Esophagus squamous epithelium (tissue), 5 donors: ENCODE measurements at regions not wholly inside any gene's neighbourhood (a gene's known extent, or its start where the extent isn't known, plus 50 kb on each side); places are given as distances from the start of the nearest gene placed in this dataset.

Experiments used
- DNase-seq: peaks from one replicate; lab custom pipeline; 2025; lab: John Stamatoyannopoulos, UW
- H3K27ac ChIP-seq, 4 donors: fragments of 200-600 bp; sonication (generic); one replicate each; pipeline ENCODE4 v1.5.1; 2016 to 2019; ENCODE audit warnings: mild to moderate bottlenecking in 1 of 4
- H3K27me3 ChIP-seq, 4 donors: fragments of 200-600 bp; sonication (generic); 1 replicate in 3 of 4; 2 replicates in 1 of 4; pipeline versions ENCODE4 v1.5.1 to v1.6.0; 2017 to 2021; ENCODE audit warnings: antibody characterized with exemption in 1 of 4
- H3K36me3 ChIP-seq, 3 donors: fragments of 200-600 bp; sonication (generic); one replicate each; pipeline ENCODE4 v1.5.1; 2016 to 2019
- H3K4me1 ChIP-seq, 3 donors: fragments of 200-600 bp; sonication (generic); one replicate each; pipeline ENCODE4 v1.5.1; 2017 to 2019
- H3K4me3 ChIP-seq, 4 donors: fragments of 200-600 bp; sonication (generic); 1 replicate in 3 of 4; 2 replicates in 1 of 4; pipeline ENCODE4 v1.5.1; 2016 to 2019; ENCODE audit warnings: mild to moderate bottlenecking in 2 of 4, moderate library complexity in 1 of 4
- H3K9me3 ChIP-seq, 3 donors: fragments of 200-600 bp; sonication (generic); one replicate each; pipeline ENCODE4 v1.5.1; 2016 to 2019
- POLR2A ChIP-seq, 4 donors: fragments of 450-650 bp; IDR thresholded peaks; one replicate each; pipeline ENCODE4 v1.6.1; 2017; ENCODE audit warnings: antibody characterized with exemption in 4 of 4, mild to moderate bottlenecking in 4 of 4, moderate library complexity in 3 of 4
- WGBS, 2 donors: methylation state at CpG; one replicate each; pipeline ENCODE4 v1.1.5; 2018; 5-methylcytosine and 5-hydroxymethylcytosine counted together
- intact Hi-C: fragments of 100-400 bp; cut with DNase I; formaldehyde crosslinking; loops from one replicate; pipeline ENCODE4 v1.15.0; 2022
- TF ChIP-seq, protein P1 (sequence below), 6 experiments: fragments of 450-650 bp in 4 of 6; fragments of 200-600 bp in 2 of 6; sonication (generic) in 2 of 6; IDR thresholded peaks; one replicate each; pipeline ENCODE4 v1.5.1; 2016 to 2019; ENCODE audit warnings: antibody characterized with exemption in 6 of 6, mild to moderate bottlenecking in 4 of 6, moderate library complexity in 4 of 6
- donor health status: DM: yes; HTN: yes; CAD: no.

GRCh38 chr3:10678796-10679376, 137.1 kb upstream of the SLC6A11 start:
- Histone ChIP-seq H3K27ac (no peak overlapping the region), H3K27me3 (peaks cover 0 to 25% (median 0%) of the 10 kb centered on the region in 4 donors), H3K36me3 (no peaks in the 10 kb centered on the region), H3K9me3 (no peaks in the 10 kb centered on the region), H3K4me1 (no peaks in the 10 kb centered on the region), H3K4me3 (no peak overlapping the region)
- no peak for DNase-seq
- WGBS, 2 donors, result 44 to 59% methylated on average over 2 of the region's 2 CpGs
- intact Hi-C loops, result no loop called here
- TF ChIP-seq, protein P1, sequence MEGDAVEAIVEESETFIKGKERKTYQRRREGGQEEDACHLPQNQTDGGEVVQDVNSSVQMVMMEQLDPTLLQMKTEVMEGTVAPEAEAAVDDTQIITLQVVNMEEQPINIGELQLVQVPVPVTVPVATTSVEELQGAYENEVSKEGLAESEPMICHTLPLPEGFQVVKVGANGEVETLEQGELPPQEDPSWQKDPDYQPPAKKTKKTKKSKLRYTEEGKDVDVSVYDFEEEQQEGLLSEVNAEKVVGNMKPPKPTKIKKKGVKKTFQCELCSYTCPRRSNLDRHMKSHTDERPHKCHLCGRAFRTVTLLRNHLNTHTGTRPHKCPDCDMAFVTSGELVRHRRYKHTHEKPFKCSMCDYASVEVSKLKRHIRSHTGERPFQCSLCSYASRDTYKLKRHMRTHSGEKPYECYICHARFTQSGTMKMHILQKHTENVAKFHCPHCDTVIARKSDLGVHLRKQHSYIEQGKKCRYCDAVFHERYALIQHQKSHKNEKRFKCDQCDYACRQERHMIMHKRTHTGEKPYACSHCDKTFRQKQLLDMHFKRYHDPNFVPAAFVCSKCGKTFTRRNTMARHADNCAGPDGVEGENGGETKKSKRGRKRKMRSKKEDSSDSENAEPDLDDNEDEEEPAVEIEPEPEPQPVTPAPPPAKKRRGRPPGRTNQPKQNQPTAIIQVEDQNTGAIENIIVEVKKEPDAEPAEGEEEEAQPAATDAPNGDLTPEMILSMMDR (IDR thresholded peaks at IDR 0.05), result no peak
- TF ChIP-seq POLR2A (IDR thresholded peaks at IDR 0.05), result no peak

- intact Hi-C loops, result no loop called here
- TF ChIP-seq, protein P1 (IDR thresholded peaks at IDR 0.05), result no peak
- TF ChIP-seq POLR2A (IDR thresholded peaks at IDR 0.05), result no peak
- Histone ChIP-seq H3K27me3 (peaks cover 0 to 37% (median 0%) of the 10 kb centered on the region in 4 donors), H3K27ac (no peak overlapping the region), H3K9me3 (no peaks in the 10 kb centered on the region), H3K4me3 (no peak overlapping the region), H3K36me3 (no peaks in the 10 kb centered on the region), H3K4me1 (no peaks in the 10 kb centered on the region)
- no peak for DNase-seq
- 87 to 91% methylated on average over 3 to 6 of the region's 7 CpGs for WGBS, 2 donors
Measured at GRCh38 chr3:10680796-10681195, 135.2 kb upstream of the SLC6A11 start.

DNA sequence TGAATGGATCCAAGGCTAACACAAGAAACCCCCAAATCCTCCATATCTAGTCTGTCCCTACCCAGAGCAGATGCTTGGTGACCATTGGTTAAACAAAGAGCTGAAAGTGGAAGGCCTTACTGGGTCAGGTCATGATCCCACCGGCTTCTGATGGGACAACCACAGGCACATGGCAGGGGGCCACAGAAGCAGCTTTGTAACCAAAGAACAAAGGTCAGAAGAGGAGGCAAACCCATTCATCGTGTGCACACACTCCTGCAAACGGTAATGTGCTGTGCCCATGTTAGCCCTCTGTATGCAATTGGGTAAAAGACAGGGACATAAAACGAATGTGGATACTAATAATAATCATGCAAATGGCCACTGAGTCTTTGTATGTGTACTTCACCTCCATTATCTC, 133.3 kb upstream of the SLC6A11 start:
- intact Hi-C loops, result no loop called here
- Histone ChIP-seq H3K9me3 (no peaks in the 10 kb centered on the region), H3K4me1 (no peaks in the 10 kb centered on the region), H3K36me3 (no peaks in the 10 kb centered on the region), H3K4me3 (no peak overlapping the region), H3K27ac (no peak overlapping the region), H3K27me3 (peaks cover 0 to 30% (median 0%) of the 10 kb centered on the region in 4 donors)
- WGBS, 2 donors, result 42 to 51% methylated on average over 3 to 4 of the region's 4 CpGs
- DNase-seq, result no peak
- TF ChIP-seq, protein P1 (IDR thresholded peaks at IDR 0.05), result no peak
- TF ChIP-seq POLR2A (IDR thresholded peaks at IDR 0.05), result no peak

- Histone ChIP-seq H3K27me3 (peaks cover 0 to 30% (median 0%) of the 10 kb centered on the region in 4 donors), H3K4me1 (no peaks in the 10 kb centered on the region), H3K27ac (no peak overlapping the region), H3K9me3 (no peaks in the 10 kb centered on the region), H3K36me3 (no peaks in the 10 kb centered on the region), H3K4me3 (no peak overlapping the region)
- intact Hi-C loops, result no loop called here
- WGBS, 2 donors, result 15 to 38% methylated on average over 1 of the region's 1 CpG
- TF ChIP-seq POLR2A (IDR thresholded peaks at IDR 0.05), result no peak
- no peak for DNase-seq
Measured at GRCh38 chr3:10683106-10683505, 132.9 kb upstream of the SLC6A11 start.

DNA sequence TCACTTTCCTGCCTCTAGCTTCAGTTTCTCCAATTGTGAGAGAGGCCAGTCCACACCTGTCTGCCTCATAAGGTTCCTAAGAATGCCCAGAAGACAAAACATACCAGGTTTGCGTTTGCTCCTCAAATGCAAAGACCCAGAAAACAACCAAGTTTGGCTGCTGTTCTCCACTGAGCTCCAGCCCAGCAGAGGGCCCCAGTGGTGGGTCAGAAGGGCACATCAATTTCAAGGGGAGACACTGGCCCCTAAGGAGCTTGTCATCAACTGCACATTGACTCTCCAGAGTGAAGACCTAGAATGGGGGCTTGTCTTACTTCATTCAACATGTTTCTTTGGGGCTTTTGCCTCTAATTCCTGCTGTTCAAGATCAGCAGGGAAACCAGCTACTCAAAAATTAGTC, 127.9 kb upstream of the SLC6A11 start:
- Histone ChIP-seq H3K9me3 (no peaks in the 10 kb centered on the region), H3K4me3 (no peak overlapping the region), H3K4me1 (no peaks in the 10 kb centered on the region), H3K27ac (no peak overlapping the region), H3K36me3 (no peaks in the 10 kb centered on the region), H3K27me3 (peaks cover 0 to 45% (median 0%) of the 10 kb centered on the region in 4 donors)
- TF ChIP-seq, protein P1 (IDR thresholded peaks at IDR 0.05), result no peak
- no peak for TF ChIP-seq POLR2A (IDR thresholded peaks at IDR 0.05)
- DNase-seq, result no peak
- intact Hi-C loops, result no loop called here
- 45 to 56% methylated on average over 1 of the region's 1 CpG for WGBS, 2 donors
